HEK293T (cell line): ENCODE measurements at regions not wholly inside any gene's neighbourhood (a gene's known extent, or its start where the extent isn't known, plus 50 kb on each side); places are given as distances from the start of the nearest gene placed in this dataset.

Source experiments
- CTBP1 ChIP-seq: fragments of 450-650 bp; IDR thresholded peaks from 2 replicates; pipeline ENCODE4 v1.6.1; 2016; ENCODE audit warnings: borderline replicate concordance
- ELF4 ChIP-seq: fragments of 450-650 bp; IDR thresholded peaks from 2 replicates; pipeline ENCODE4 v1.6.1; 2017; ENCODE audit warnings: antibody characterized with exemption
- FOXA1 ChIP-seq: fragments of 450-650 bp; IDR thresholded peaks from 2 replicates; pipeline ENCODE4 v1.6.1; 2016; ENCODE audit warnings: mild to moderate bottlenecking
- FOXK2 ChIP-seq: fragments of 450-650 bp; IDR thresholded peaks from 2 replicates; pipeline ENCODE4 v1.6.1; 2016; ENCODE audit warnings: mild to moderate bottlenecking
- FOXM1 ChIP-seq: fragments of 450-650 bp; IDR thresholded peaks from 2 replicates; pipeline ENCODE4 v1.6.1; 2017; ENCODE audit warnings: mild to moderate bottlenecking, borderline replicate concordance
- SP1 ChIP-seq: fragments of 450-650 bp; IDR thresholded peaks from 2 replicates; pipeline ENCODE4 v1.6.1; 2017
- TARDBP ChIP-seq: fragments of 450-650 bp; IDR thresholded peaks from 2 replicates; pipeline ENCODE4 v1.6.1; 2016

- TF ChIP-seq ELF4 (no peak), CTBP1 (no peak), FOXM1 (no peak), FOXA1 (no peak), FOXK2 (no peak), TARDBP (no peak), SP1 (no peak)
Measured at GRCh38 chr11:119806064-119806915, 77.3 kb upstream of the NECTIN1 start.
